ENCODE measurements at regions not wholly inside any gene's neighbourhood (a gene's known extent, or its start where the extent isn't known, plus 50 kb on each side); places are given as distances from the start of the nearest gene placed in this dataset.

DNA sequence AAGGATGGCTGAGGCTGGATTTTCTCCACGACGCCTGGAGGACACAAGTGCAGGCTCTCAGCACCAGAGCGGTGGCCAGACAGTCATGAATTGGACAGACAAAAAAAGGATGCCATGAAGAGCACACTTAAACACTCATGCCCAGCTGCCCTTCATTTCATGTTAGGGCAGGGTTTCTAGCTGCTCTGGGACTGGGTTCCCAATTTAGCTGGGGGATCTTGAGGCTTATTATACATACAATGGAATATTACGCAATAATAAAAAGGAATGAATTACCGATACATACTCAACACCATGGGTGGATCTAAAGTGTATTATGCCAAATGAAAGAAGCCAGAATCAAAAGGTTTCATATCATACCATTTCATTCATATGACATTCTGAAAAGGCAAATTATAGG is 512.1 kb upstream of the LRRC4C start:
- TF ChIP-seq, protein P1, sequence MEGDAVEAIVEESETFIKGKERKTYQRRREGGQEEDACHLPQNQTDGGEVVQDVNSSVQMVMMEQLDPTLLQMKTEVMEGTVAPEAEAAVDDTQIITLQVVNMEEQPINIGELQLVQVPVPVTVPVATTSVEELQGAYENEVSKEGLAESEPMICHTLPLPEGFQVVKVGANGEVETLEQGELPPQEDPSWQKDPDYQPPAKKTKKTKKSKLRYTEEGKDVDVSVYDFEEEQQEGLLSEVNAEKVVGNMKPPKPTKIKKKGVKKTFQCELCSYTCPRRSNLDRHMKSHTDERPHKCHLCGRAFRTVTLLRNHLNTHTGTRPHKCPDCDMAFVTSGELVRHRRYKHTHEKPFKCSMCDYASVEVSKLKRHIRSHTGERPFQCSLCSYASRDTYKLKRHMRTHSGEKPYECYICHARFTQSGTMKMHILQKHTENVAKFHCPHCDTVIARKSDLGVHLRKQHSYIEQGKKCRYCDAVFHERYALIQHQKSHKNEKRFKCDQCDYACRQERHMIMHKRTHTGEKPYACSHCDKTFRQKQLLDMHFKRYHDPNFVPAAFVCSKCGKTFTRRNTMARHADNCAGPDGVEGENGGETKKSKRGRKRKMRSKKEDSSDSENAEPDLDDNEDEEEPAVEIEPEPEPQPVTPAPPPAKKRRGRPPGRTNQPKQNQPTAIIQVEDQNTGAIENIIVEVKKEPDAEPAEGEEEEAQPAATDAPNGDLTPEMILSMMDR (IDR thresholded peaks at IDR 0.05; ENCODE audit: low read length): no peak
- no peak for TF ChIP-seq EZH2phosphoT487 (IDR thresholded peaks at IDR 0.05; ENCODE audit: low read length)

Data from MM.1S (cell line).